ENCODE measurements at regions not wholly inside any gene's neighbourhood (a gene's known extent, or its start where the extent isn't known, plus 50 kb on each side); places are given as distances from the start of the nearest gene placed in this dataset.

GRCh38 chr11:110797453-110797852 is 85.2 kb upstream of the ARHGAP20 start:
- Histone ChIP-seq H3K9me3 (ENCODE audit: control insufficient read depth, insufficient read depth, low read depth, low read length) (no peaks in the 10 kb centered on the region), H3K4me3 (ENCODE audit: low read depth, low read length) (no peak overlapping the region), H3K4me1 (ENCODE audit: control insufficient read depth, insufficient read depth, low read length) (no peaks in the 10 kb centered on the region), H3K27ac (ENCODE audit: extremely low read depth, low read depth, low read length) (no peak overlapping the region), H3K36me3 (ENCODE audit: control insufficient read depth in 2 of 2, insufficient read depth in 1 of 2, low read length in 2 of 2) (no peaks in the 10 kb centered on the region)
- no peak for TF ChIP-seq INSM2 (tag by site-specific recombination; IDR thresholded peaks at IDR 0.05)
- TF ChIP-seq SALL2 (tag by site-specific recombination; IDR thresholded peaks at IDR 0.05; ENCODE audit: borderline replicate concordance) = no peak
- no peak for TF ChIP-seq ZNF600 (tag by site-specific recombination; IDR thresholded peaks at IDR 0.05)
- no peak for TF ChIP-seq ZNF488 (tag by site-specific recombination; IDR thresholded peaks at IDR 0.05)
- no peak for TF ChIP-seq PRDM2 (tag by site-specific recombination; IDR thresholded peaks at IDR 0.05; ENCODE audit: borderline replicate concordance)
- TF ChIP-seq HOXA7 (CRISPR knock-in tag; IDR thresholded peaks at IDR 0.05; ENCODE audit: borderline replicate concordance) = no peak
- TF ChIP-seq ZNF701 (tag by site-specific recombination; IDR thresholded peaks at IDR 0.05) = no peak
- no peak for TF ChIP-seq ZNF248 (tag by site-specific recombination; IDR thresholded peaks at IDR 0.05)
- TF ChIP-seq ZNF274 (IDR thresholded peaks at IDR 0.05; ENCODE audit: low read length) = no peak
- no peak for TF ChIP-seq ZNF274 (tag by site-specific recombination; IDR thresholded peaks at IDR 0.05; ENCODE audit: borderline replicate concordance)
- TF ChIP-seq ZNF311 (tag by site-specific recombination; IDR thresholded peaks at IDR 0.05; ENCODE audit: borderline replicate concordance) = no peak
- no peak for TF ChIP-seq ZNF426 (tag by site-specific recombination; IDR thresholded peaks at IDR 0.05)
- no peak for TF ChIP-seq ZNF391 (tag by site-specific recombination; IDR thresholded peaks at IDR 0.05; ENCODE audit: borderline replicate concordance, low read depth)
- no peak for TF ChIP-seq ZNF768 (tag by site-specific recombination; IDR thresholded peaks at IDR 0.05)
- POLR2A ChIA-PET = no interaction called here
- CTCF ChIA-PET = no interaction called here

GRCh38 chr11:110795112-110795624 is 82.9 kb upstream of the ARHGAP20 start:
- Histone ChIP-seq H3K9me3 (ENCODE audit: control insufficient read depth, insufficient read depth, low read depth, low read length) (no peaks in the 10 kb centered on the region), H3K4me1 (ENCODE audit: control insufficient read depth, insufficient read depth, low read length) (no peaks in the 10 kb centered on the region), H3K4me3 (ENCODE audit: low read depth, low read length) (no peak overlapping the region), H3K36me3 (ENCODE audit: control insufficient read depth in 2 of 2, insufficient read depth in 1 of 2, low read length in 2 of 2) (no peaks in the 10 kb centered on the region), H3K27ac (ENCODE audit: extremely low read depth, low read depth, low read length) (no peak overlapping the region)
- POLR2A ChIA-PET = no interaction called here
- TF ChIP-seq ZNF837 (tag by site-specific recombination; IDR thresholded peaks at IDR 0.05) (no peak), ZXDB (tag by site-specific recombination; IDR thresholded peaks at IDR 0.05) (no peak)
- CTCF ChIA-PET = no interaction called here
